Lung (tissue), 11 donors: ENCODE measurements at regions not wholly inside any gene's neighbourhood (a gene's known extent, or its start where the extent isn't known, plus 50 kb on each side); places are given as distances from the start of the nearest gene placed in this dataset.

Experiments
- ATAC-seq: fragments of 200-7000 bp; cut with Tn5 transposase; one replicate; pipeline ENCODE4 v1.9.1; 2020; ENCODE audit warnings: moderate number of reproducible peaks; ENCODE audit not compliant: insufficient read depth, low FRiP score
- DNase-seq, 3 donors: peaks; one replicate each; pipeline ENCODE4 v3.0.0-alpha.2; 2013 to 2017
- H3K27ac ChIP-seq, 2 donors: one replicate each; pipeline ENCODE4 v1.5.1; 2013; ENCODE audit warnings: mild to moderate bottlenecking in 2 of 2, moderate library complexity in 2 of 2, control low read depth in 1 of 2, inconsistent platforms in 1 of 2, low read depth in 1 of 2, low read length in 1 of 2
- H3K27me3 ChIP-seq, 3 donors: one replicate each; pipeline ENCODE4 v1.5.1; 2013; ENCODE audit warnings: low read length in 2 of 3; ENCODE audit not compliant: control insufficient read depth in 3 of 3, insufficient read depth in 3 of 3
- H3K36me3 ChIP-seq, 4 donors: one replicate each; pipeline ENCODE4 v1.5.1; 2013; ENCODE audit warnings: low read length in 4 of 4, mild to moderate bottlenecking in 1 of 4, moderate library complexity in 1 of 4; ENCODE audit not compliant: control insufficient read depth in 4 of 4, insufficient read depth in 4 of 4
- H3K4me1 ChIP-seq, 5 donors: one replicate each; pipeline ENCODE4 v1.5.1; 2013; ENCODE audit warnings: low read length in 5 of 5, mild to moderate bottlenecking in 2 of 5, moderate library complexity in 1 of 5; ENCODE audit not compliant: control insufficient read depth in 5 of 5, insufficient read depth in 5 of 5
- H3K4me3 ChIP-seq: one replicate; pipeline ENCODE4 v1.5.1; 2013; ENCODE audit warnings: mild to moderate bottlenecking, control low read depth, moderate library complexity
- H3K9ac ChIP-seq, 2 donors: one replicate each; pipeline ENCODE4 v1.5.1; 2013; ENCODE audit warnings: low read length in 2 of 2, control low read depth in 1 of 2; ENCODE audit not compliant: insufficient read depth in 1 of 2
- H3K9me3 ChIP-seq, 4 donors: one replicate each; pipeline ENCODE4 v1.5.1; 2013; ENCODE audit warnings: low read length in 3 of 4, mild to moderate bottlenecking in 1 of 4, moderate library complexity in 1 of 4; ENCODE audit not compliant: control insufficient read depth in 4 of 4, insufficient read depth in 3 of 4
- WGBS, 2 donors: extraction: QIAGEN DNeasy Blood & Tissue Kit; methylation state at CpG; one replicate each; pipeline ENCODE4 v1.1.7; 2013; 5-methylcytosine and 5-hydroxymethylcytosine counted together
- TF ChIP-seq, protein P1 (sequence below): IDR thresholded peaks from 2 replicates; pipeline ENCODE4 v1.5.1; 2012; ENCODE audit warnings: mild to moderate bottlenecking; ENCODE audit errors: control extremely low read depth, extremely low read depth
- donor health status: control.
- donor health status: control.
- donor health status: Bipolar disorder and iron deficiency.
- donor health status: healthy.
- donor health status: DM: yes; HTN: yes; CAD: no.

DNA sequence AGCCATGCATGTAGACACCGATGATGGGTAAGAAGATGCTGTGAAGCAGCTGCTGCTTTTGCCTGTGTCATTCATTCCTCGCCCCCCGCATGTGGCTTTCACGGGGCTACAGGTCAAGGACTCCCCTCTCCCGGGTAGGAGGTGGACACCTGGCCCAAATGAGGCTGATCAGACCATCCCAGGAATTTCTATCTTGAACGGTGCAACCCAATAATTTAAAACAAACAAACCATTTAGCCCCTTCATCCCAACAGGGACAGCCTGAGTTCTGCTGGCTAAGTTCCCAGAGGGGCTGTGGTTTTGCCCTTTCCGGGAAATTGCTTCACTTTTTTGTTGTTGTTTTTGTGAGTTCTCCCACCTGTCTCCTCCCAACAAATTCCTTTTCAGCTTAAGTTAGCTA, 137.7 kb upstream of the CDH5 start:
- Histone ChIP-seq H3K4me1 (peaks cover 0 to 38% (median 10%) of the 10 kb centered on the region in 5 donors), H3K9ac (no peak overlapping the region), H3K4me3 (no peak overlapping the region), H3K36me3 (no peaks in the 10 kb centered on the region), H3K27ac (no peak overlapping the region), H3K9me3 (no peaks in the 10 kb centered on the region), H3K27me3 (no peaks in the 10 kb centered on the region)
- no peak for ATAC-seq
- TF ChIP-seq, protein P1, sequence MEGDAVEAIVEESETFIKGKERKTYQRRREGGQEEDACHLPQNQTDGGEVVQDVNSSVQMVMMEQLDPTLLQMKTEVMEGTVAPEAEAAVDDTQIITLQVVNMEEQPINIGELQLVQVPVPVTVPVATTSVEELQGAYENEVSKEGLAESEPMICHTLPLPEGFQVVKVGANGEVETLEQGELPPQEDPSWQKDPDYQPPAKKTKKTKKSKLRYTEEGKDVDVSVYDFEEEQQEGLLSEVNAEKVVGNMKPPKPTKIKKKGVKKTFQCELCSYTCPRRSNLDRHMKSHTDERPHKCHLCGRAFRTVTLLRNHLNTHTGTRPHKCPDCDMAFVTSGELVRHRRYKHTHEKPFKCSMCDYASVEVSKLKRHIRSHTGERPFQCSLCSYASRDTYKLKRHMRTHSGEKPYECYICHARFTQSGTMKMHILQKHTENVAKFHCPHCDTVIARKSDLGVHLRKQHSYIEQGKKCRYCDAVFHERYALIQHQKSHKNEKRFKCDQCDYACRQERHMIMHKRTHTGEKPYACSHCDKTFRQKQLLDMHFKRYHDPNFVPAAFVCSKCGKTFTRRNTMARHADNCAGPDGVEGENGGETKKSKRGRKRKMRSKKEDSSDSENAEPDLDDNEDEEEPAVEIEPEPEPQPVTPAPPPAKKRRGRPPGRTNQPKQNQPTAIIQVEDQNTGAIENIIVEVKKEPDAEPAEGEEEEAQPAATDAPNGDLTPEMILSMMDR: no peak
- DNase-seq: peak; percentile 81 to 93 (median 90)
- 50 to 57% methylated on average over 7 of the region's 7 CpGs for WGBS, 2 donors

DNA sequence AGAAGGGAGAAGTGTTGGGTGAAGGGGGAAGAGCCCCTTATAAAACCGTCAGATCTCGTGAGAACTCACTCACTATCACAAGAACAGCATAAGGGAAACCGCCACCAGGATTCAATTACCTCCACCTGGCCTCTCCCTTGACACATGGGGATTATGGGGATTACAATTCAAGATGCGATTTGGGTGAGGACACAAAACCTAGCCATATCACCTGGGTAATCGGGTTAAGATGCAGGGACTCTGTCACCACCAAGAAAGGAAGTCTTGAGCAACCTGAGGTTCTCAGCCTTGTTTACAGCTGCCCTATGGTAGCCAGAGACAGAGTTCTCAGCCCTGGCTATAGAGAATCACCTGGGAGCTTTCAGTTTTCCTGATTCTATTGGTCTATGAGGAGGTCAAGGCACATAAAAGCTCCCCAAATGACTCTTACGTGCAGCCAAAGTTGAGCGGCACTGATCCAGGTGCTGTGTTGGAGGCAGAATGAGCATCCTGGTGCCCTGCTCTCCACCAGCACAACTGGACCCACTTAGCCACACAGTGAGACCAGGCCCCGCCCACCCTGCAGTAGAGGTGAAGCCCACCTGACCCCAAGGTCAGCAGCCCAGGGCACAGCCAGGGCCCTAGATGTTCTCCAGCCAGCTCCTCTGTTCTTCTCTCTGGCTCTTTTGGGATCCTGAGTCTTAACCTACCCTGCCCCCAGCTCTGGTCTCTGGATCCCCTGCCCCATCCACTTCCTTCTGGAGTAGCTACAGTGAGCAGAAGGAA, 138.5 kb upstream of the CDH5 start:
- WGBS, 2 donors: 74 to 86% methylated on average over 8 of the region's 8 CpGs
- ATAC-seq: no peak

DNA sequence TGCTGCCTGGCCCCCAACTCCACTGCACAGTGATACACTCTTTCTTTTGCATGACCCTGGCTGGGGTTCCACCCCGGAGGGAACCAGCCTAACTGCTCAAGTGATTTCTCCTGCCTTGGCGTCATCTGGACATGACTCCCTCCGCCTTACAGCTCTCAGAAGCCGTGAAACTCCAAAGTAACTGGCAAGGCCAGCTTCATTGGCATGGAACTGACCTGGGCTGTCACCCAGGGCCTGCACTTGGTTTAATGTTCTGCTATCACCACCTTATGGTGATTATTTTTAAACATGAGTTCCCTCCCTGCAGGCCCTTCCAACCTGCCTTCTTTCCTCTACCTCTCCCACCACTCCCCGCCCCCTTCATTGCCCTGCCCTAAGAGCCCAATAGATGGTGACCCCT, 139.7 kb upstream of the CDH5 start:
- 93 to 98% methylated on average over 5 of the region's 5 CpGs for WGBS, 2 donors
- ATAC-seq: no peak
- Histone ChIP-seq H3K9ac (no peak overlapping the region), H3K4me3 (no peak overlapping the region), H3K36me3 (no peaks in the 10 kb centered on the region), H3K9me3 (no peaks in the 10 kb centered on the region), H3K4me1 (peaks cover 0 to 33% (median 10%) of the 10 kb centered on the region in 5 donors), H3K27ac (no peak overlapping the region), H3K27me3 (no peaks in the 10 kb centered on the region)
- DNase-seq: no peak
- TF ChIP-seq, protein P1: no peak

More for the DNA sequence above, 138.5 kb upstream of the CDH5 start:
- H3K9ac ChIP-seq: no peak overlapping the region
- no peaks in the 10 kb centered on the region for H3K27me3 ChIP-seq
- peaks cover 0 to 38% (median 10%) of the 10 kb centered on the region in 5 donors for H3K4me1 ChIP-seq
- no peak for DNase-seq
- TF ChIP-seq, protein P1: no peak
- H3K4me3 ChIP-seq: no peak overlapping the region
- no peaks in the 10 kb centered on the region for H3K36me3 ChIP-seq
- no peaks in the 10 kb centered on the region for H3K9me3 ChIP-seq
- H3K27ac ChIP-seq: no peak overlapping the region
